ENCODE measurements at regions not wholly inside any gene's neighbourhood (a gene's known extent, or its start where the extent isn't known, plus 50 kb on each side); places are given as distances from the start of the nearest gene placed in this dataset.

DNA sequence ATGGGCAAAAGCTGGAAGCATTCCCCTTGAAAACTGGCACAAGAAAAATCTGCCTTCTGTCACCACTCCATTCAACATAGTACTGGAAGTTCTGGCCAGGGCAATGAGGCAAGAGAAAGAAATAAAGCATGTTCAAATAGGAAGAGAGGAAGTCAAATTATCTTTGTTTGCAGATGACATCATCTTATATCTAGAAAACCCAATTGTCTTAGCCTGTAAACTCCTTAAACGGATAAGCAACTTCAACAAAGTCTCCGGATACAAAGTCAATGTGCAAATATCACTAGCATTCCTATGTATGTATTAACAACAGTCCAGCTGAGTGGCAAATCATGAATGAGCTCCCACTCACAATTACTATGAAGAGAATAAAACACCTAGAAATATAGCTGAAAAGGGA is 1579.3 kb downstream of the SUCLG1 start:
- no peak overlapping the region for H3K27ac ChIP-seq (ENCODE audit: control insufficient read depth, insufficient read depth, low read length)
- TF ChIP-seq EZH2 (IDR thresholded peaks at IDR 0.05; ENCODE audit: low read length), result no peak
- TF ChIP-seq, protein P1, sequence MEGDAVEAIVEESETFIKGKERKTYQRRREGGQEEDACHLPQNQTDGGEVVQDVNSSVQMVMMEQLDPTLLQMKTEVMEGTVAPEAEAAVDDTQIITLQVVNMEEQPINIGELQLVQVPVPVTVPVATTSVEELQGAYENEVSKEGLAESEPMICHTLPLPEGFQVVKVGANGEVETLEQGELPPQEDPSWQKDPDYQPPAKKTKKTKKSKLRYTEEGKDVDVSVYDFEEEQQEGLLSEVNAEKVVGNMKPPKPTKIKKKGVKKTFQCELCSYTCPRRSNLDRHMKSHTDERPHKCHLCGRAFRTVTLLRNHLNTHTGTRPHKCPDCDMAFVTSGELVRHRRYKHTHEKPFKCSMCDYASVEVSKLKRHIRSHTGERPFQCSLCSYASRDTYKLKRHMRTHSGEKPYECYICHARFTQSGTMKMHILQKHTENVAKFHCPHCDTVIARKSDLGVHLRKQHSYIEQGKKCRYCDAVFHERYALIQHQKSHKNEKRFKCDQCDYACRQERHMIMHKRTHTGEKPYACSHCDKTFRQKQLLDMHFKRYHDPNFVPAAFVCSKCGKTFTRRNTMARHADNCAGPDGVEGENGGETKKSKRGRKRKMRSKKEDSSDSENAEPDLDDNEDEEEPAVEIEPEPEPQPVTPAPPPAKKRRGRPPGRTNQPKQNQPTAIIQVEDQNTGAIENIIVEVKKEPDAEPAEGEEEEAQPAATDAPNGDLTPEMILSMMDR (optimal IDR thresholded peaks at IDR 0.05 in 1 of 3, IDR thresholded peaks at IDR 0.05 in 1 of 3, conservative IDR thresholded peaks at IDR 0.05 in 1 of 3; ENCODE audit: extremely low read depth in 1 of 3, insufficient read depth in 2 of 3, low read length in 3 of 3), result no peak
- dilution Hi-C loops (cut with MboI; ENCODE audit: extremely low pct_ligation_motif_present, low sequenced_read_pairs), result no loop called here

DNA sequence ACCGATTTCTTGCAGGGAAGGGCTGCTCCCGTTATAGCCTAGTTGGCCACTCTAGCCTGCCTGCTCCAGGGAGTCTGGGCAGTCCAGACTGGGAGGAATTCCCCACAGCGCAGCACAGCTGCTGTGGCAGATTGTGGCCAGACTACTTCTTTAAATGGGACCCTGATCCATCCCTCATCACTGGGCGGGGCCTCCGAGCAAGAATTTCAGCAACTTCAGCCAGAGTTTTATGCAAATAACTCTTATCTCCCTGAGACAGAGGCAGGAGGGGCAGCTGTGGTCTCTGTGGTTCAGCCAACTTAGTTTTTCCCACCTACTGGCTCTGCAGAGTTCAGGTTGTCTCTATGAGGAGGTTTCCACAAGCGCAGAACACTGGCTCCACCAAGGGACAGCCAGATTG is 1583.2 kb downstream of the SUCLG1 start:
- Histone ChIP-seq H3K27ac (ENCODE audit: control insufficient read depth, insufficient read depth, low read length) (no peak overlapping the region), H3K4me2 (ENCODE audit: control insufficient read depth, extremely low read depth, insufficient read depth, low read depth, low read length) (no peak overlapping the region)

More for the DNA sequence above, 1579.3 kb downstream of the SUCLG1 start:
- H3K9me1 ChIP-seq (ENCODE audit: control insufficient read depth, extremely low read depth, insufficient read depth, low read length), result no peaks in the 10 kb centered on the region
- H3K4me1 ChIP-seq (ENCODE audit: control insufficient read depth, extremely low read depth, insufficient read depth, low read length), result no peaks in the 10 kb centered on the region
- no peak overlapping the region for H3K4me3 ChIP-seq (ENCODE audit: control insufficient read depth in 2 of 3, extremely low read depth in 1 of 3, insufficient read depth in 2 of 3, low read depth in 1 of 3, low read length in 3 of 3)
- no peak for DNase-seq (ENCODE audit: low read depth, low spot score)
- no peaks in the 10 kb centered on the region for H3K36me3 ChIP-seq (ENCODE audit: control insufficient read depth in 2 of 2, extremely low read depth in 1 of 2, insufficient read depth in 2 of 2, low read length in 2 of 2)
- H3K9ac ChIP-seq (ENCODE audit: control insufficient read depth, extremely low read depth, insufficient read depth, low read length), result no peak overlapping the region
- no peaks in the 10 kb centered on the region for H4K20me1 ChIP-seq (ENCODE audit: control insufficient read depth, extremely low read depth, insufficient read depth, low read length)
- no peaks in the 10 kb centered on the region for H3K27me3 ChIP-seq (ENCODE audit: control insufficient read depth, extremely low read depth, insufficient read depth, low read length)
- no peaks in the 10 kb centered on the region for H3K9me3 ChIP-seq (ENCODE audit: control insufficient read depth, low read depth, low read length)
- H3K79me2 ChIP-seq (ENCODE audit: control insufficient read depth, insufficient read depth, low read length), result no peaks in the 10 kb centered on the region
- no peak for FAIRE-seq
- no peak overlapping the region for H3K4me2 ChIP-seq (ENCODE audit: control insufficient read depth, extremely low read depth, insufficient read depth, low read depth, low read length)
- no peak overlapping the region for H2AFZ ChIP-seq (ENCODE audit: control insufficient read depth, low read length)

More for the DNA sequence above, 1583.2 kb downstream of the SUCLG1 start:
- Histone ChIP-seq H3K4me1 (ENCODE audit: control insufficient read depth, extremely low read depth, insufficient read depth, low read length) (no peaks in the 10 kb centered on the region), H4K20me1 (ENCODE audit: control insufficient read depth, extremely low read depth, insufficient read depth, low read length) (no peaks in the 10 kb centered on the region), H3K9me1 (ENCODE audit: control insufficient read depth, extremely low read depth, insufficient read depth, low read length) (no peaks in the 10 kb centered on the region), H3K36me3 (ENCODE audit: control insufficient read depth in 2 of 2, extremely low read depth in 1 of 2, insufficient read depth in 2 of 2, low read length in 2 of 2) (no peaks in the 10 kb centered on the region), H3K9ac (ENCODE audit: control insufficient read depth, extremely low read depth, insufficient read depth, low read length) (no peak overlapping the region), H3K27me3 (ENCODE audit: control insufficient read depth, extremely low read depth, insufficient read depth, low read length) (no peaks in the 10 kb centered on the region), H2AFZ (ENCODE audit: control insufficient read depth, low read length) (no peak overlapping the region), H3K79me2 (ENCODE audit: control insufficient read depth, insufficient read depth, low read length) (no peaks in the 10 kb centered on the region), H3K4me3 (ENCODE audit: control insufficient read depth in 2 of 3, extremely low read depth in 1 of 3, insufficient read depth in 2 of 3, low read depth in 1 of 3, low read length in 3 of 3) (no peak overlapping the region), H3K9me3 (ENCODE audit: control insufficient read depth, low read depth, low read length) (no peaks in the 10 kb centered on the region)
- no peak for FAIRE-seq
- dilution Hi-C loops (cut with MboI; ENCODE audit: extremely low pct_ligation_motif_present, low sequenced_read_pairs), result no loop called here
- TF ChIP-seq EZH2 (IDR thresholded peaks at IDR 0.05; ENCODE audit: low read length), result no peak
- TF ChIP-seq, protein P1 (optimal IDR thresholded peaks at IDR 0.05 in 1 of 3, IDR thresholded peaks at IDR 0.05 in 1 of 3, conservative IDR thresholded peaks at IDR 0.05 in 1 of 3; ENCODE audit: extremely low read depth in 1 of 3, insufficient read depth in 2 of 3, low read length in 3 of 3), result no peak
- no peak for DNase-seq (ENCODE audit: low read depth, low spot score)
